Glomerular visceral epithelial cell (primary cell): ENCODE measurements at regions not wholly inside any gene's neighbourhood (a gene's known extent, or its start where the extent isn't known, plus 50 kb on each side); places are given as distances from the start of the nearest gene placed in this dataset.
"Not testable (repeated sequence)": the region's sequence is repeated elsewhere in the genome, so short reads cannot be mapped to it uniquely, and the experiment has no call there.

ENCODE experiments used
- DNase-seq: peaks from one replicate; pipeline ENCODE4 v3.0.0-alpha.2; 2016; ENCODE audit errors: extremely low spot score

GRCh38 chr18:35871337-35871736 lies 101.1 kb upstream of the RMP24 start:
- DNase-seq = no peak

GRCh38 chr18:35875566-35875965 lies 96.9 kb upstream of the RMP24 start:
- no peak for DNase-seq

DNA sequence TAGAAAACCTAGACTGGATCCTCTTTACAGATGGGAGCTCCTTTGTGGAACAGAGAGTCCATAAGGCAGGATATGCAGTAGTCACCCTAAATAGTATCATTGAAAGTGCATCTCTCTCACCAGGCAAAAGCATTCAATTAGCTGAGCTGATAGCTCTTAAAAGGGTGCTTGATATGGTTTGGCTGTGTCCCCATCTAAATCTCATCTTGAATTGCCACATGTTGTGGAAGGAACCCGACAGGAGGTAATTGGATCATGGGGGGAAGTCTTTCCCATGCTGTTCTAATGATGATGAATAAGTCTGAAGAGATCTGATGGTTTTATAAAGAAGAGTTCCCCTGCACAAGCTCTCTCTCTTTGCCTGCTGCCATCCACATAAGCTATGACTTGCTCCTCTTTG lies 96.2 kb upstream of the RMP24 start:
- DNase-seq = no peak

DNA sequence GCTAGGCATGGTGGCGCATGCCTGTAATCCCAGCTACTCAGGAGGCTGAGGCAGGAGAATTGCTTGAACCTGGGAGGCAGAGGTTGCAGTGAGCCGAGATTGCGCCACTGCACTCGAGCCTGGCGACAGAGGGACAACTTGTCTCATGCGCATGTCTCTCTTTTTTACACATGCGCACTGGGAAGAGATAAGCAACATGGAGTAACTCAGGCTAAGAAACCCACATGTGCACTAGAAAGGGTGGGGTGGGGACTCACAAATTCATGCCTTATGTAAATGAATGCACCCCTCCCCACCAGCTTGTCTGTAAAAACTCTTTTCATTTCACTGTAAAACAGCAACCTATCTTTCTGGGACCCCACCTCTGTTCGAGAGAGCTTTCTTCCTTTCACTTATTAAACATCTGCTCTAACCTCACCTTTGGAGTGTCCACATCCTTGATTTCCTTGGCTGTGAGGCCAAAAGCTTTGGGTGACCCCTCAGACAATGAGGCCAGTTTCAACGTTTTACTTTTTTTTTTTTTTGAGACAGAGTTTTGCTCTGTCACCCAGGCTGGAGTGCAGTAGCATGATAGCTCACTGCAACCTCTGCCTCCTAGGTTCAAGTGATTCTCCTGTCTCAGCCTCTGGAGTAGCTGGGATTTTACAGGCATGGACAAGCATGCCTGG lies 91.6 kb upstream of the RMP24 start:
- no peak for DNase-seq

GRCh38 chr18:35888329-35888728 lies 84.2 kb upstream of the RMP24 start:
- DNase-seq = no peak

DNA sequence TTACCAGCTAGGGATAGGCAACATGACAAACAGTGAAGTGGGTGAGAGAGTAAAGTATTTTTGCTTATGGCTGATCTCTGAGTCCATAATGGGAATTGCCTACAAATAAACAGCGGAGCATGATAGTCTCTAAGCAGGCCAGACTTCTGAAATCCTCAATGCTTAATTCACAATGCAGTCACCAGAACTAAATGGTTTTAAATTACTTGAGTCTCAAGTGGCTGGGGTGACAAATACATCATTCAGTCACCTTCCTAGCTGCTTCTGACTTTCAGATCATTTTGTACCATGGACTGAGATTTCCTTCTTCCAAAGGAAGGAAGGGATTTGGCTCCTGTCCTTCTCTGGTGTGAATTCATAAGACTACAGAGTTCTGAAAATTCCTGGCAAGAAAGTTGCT lies 82.8 kb upstream of the RMP24 start:
- DNase-seq = no peak

GRCh38 chr18:35890323-35890722 lies 82.2 kb upstream of the RMP24 start:
- no peak for DNase-seq

GRCh38 chr18:35892118-35892517 lies 80.4 kb upstream of the RMP24 start:
- no peak for DNase-seq

DNA sequence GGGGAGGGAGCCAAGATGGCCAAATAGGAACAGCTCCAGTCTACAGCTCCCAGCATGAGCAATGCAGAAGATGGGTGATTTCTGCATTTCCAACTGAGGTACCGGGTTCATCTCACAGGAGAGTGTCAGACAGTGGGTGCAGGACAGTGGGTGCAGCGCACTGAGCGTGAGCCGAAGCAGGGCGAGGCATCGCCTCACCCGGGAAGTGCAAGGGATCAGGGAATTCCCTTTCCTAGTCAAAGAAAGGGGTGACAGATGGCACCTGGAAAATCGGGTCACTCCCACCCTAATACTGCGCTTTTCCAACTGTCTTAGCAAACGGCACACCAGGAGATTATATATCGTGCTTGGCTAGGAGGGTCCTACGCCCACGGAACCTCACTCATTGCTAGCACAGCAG lies 75.0 kb upstream of the RMP24 start:
- not testable (repeated sequence) for DNase-seq

- no peak for DNase-seq
These were observed 68.0 kb upstream of the RMP24 start for GRCh38 chr18:35904389-35905037.

DNA sequence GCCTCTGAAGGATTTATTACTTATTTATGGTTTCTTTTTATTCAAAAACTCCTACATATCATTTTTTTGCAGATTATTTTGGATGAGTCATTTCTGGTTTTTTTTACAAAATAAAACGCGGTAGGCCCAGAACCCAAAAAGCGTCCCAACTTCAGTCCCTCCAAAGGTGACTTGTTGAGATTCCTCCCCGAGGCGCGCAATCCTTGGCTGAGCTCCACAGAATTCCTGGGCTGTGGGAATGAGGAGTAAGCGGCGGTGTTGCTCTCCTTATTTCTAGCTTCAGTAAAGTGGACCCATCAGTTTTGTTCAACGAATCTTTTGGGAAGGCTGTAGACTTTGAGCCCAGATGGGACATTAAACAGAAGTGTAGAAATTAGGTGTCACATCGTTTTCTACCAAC lies 67.0 kb upstream of the RMP24 start:
- DNase-seq = no peak

DNA sequence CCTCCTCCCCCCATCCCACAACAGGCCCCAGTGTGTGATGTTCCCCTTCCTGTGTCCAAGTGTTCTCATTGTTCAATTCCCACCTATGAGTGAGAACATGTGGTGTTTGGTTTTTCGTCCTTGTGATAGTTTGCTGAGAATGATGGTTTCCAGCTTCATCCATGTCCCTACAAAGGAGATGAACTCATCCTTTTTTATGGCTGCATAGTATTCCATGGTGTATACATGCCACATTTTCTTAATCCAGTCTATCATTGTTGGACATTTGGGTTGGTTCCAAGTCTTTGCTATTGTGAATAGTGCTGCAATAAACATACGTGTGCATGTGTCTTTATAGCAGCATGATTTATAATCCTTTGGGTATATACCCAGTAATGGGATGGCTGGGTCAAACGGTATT lies 66.2 kb upstream of the RMP24 start:
- DNase-seq = not testable (repeated sequence)

DNA sequence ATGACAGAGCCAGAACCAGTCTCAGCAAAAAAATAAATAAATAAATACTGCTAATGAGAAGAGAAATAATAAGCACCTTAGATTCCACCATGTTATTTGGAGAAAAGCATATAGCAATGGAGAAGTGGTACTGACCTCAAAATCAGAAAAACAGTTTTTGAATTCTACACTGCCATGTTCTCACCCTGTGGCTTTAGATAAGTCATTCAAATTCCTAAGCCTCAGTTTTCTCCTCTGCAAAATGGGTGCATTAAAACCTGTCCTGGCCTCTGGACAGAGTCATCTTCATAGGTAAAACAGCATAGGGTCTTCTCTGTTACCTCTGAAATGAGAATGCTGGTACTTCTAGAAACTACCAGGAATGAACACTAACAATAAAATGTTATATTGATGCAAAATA lies 62.2 kb upstream of the RMP24 start:
- DNase-seq = no peak

DNA sequence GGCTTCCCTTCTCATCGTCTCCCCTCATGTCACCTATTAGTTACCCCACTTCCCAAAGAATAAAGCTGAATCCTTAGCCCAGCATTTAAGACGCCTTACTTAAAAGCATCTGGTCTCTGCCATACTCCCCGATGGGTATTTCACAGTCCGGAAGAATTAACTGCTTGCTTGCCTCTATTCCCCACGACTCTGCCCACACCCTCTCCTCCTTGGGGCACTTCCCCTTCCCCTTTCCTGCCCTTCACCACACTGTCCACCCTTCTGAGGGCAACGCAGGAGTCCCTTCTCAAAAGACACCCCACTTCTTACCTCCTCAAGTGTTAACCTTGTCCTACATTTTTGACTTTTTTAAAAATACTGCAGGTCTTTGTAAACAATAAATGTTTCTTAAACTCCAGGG lies 60.1 kb upstream of the RMP24 start:
- no peak for DNase-seq

DNA sequence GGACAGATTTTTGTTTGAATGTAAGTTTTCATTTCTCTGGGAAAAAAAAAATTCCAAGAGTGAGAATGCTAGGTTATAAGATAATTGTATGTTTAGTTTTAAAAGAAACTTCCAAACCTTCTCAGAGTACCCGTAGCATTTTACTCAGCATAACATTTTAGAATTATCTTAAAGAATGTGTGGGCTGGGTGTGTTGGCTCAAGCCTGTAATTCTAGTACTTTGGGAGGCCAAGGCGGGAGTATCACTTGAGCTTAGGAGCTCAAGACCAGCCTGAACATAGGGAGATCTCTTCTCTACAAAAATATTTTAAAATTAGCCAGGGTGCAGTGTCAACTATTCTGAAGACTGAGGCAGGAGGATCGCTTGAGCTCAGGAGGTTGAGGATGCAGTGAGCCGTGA lies 57.4 kb upstream of the RMP24 start:
- no peak for DNase-seq

GRCh38 chr18:35917043-35917442 lies 55.4 kb upstream of the RMP24 start:
- DNase-seq = no peak

DNA sequence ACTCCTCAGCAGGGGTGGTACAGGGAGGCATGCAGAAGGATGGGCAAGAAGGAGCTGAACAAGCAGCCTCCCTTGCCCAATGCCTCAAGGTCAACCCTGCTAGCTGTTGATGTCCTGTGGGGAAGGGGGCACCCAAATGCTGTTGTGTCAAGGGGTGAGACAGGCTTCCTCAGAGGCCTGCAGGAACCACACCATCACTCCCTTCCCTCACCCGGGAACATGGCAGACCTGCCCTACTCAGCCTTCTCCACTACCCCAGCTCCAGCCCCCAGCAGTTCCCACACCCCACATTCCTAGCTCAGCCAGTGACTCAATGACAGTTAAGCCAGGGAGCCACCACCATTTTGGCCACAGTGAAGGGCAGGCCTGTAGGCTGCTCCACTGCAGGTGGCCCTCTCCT lies 53.9 kb upstream of the RMP24 start:
- no peak for DNase-seq

DNA sequence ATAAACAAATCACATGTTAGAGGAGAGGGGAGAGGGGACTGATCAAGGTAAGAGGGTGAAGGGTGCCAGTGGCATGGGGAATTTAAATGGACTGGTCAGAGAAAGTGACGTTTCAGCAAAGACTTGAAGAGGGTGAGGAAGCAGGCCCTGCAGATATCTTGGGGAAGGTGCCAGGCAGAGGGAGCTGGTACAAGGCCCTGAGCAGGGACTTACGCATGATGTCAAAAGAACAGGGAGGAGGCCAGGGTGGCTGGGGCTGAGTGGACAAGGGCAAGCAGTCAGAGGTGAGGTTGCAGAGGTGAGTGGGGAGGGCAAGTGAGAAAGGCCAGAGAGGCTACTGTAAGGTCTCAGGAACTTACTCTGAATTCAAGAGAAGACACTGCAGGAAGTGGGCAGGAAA lies 53.3 kb upstream of the RMP24 start:
- no peak for DNase-seq

- DNase-seq = no peak
These were observed 51.9 kb upstream of the RMP24 start for GRCh38 chr18:35920623-35921022.
